Stomach (tissue), 8 donors: ENCODE measurements at regions not wholly inside any gene's neighbourhood (a gene's known extent, or its start where the extent isn't known, plus 50 kb on each side); places are given as distances from the start of the nearest gene placed in this dataset.

Experiments
- DNase-seq, 2 donors: peaks; one replicate each; pipeline versions ENCODE4 v3.0.0 to v3.0.0-alpha.2; 2013 to 2019
- H3K27ac ChIP-seq, 5 donors: fragments of 200-600 bp in 4 of 5; sonication (generic) in 4 of 5; one replicate each; pipeline ENCODE4 v1.5.1; 2013 to 2019; ENCODE audit warnings: mild to moderate bottlenecking in 1 of 5, moderate library complexity in 1 of 5
- H3K27me3 ChIP-seq, 3 donors: fragments of 200-600 bp; sonication (generic); one replicate each; pipeline ENCODE4 v1.5.1; 2017 to 2019; ENCODE audit warnings: mixed run types in 1 of 3
- H3K36me3 ChIP-seq, 4 donors: fragments of 200-600 bp; sonication (generic); 1 replicate in 3 of 4; 2 replicates in 1 of 4; pipeline ENCODE4 v1.5.1; 2016 to 2019
- H3K4me1 ChIP-seq, 4 donors: fragments of 200-600 bp; sonication (generic); one replicate each; pipeline ENCODE4 v1.5.1; 2016 to 2019
- H3K4me3 ChIP-seq, 4 donors: fragments of 200-600 bp; sonication (generic) in 3 of 4; one replicate each; pipeline ENCODE4 v1.5.1; 2016 to 2019; ENCODE audit warnings: mild to moderate bottlenecking in 1 of 4
- H3K9me3 ChIP-seq, 4 donors: fragments of 200-600 bp; sonication (generic); one replicate each; pipeline ENCODE4 v1.5.1; 2016 to 2019
- CTCF ChIP-seq, 7 experiments: fragments of 450-650 bp in 4 of 7; fragments of 200-600 bp in 3 of 7; sonication (generic) in 3 of 7; IDR thresholded peaks; one replicate each; pipeline ENCODE4 v1.5.1; 2016 to 2019; ENCODE audit warnings: antibody characterized with exemption in 7 of 7, control low read depth in 2 of 7, mild to moderate bottlenecking in 1 of 7
- EP300 ChIP-seq: sonication (generic); formaldehyde crosslinking; IDR thresholded peaks from one replicate; pipeline ENCODE4 v1.6.1; 2017; ENCODE audit warnings: antibody characterized with exemption
- POLR2A ChIP-seq, 4 donors: fragments of 450-650 bp; IDR thresholded peaks; one replicate each; pipeline ENCODE4 v1.6.1; 2016; ENCODE audit warnings: antibody characterized with exemption in 4 of 4, control low read depth in 2 of 4, mild to moderate bottlenecking in 1 of 4, moderate library complexity in 1 of 4
- POLR2AphosphoS5 ChIP-seq, 3 donors: sonication (generic); formaldehyde crosslinking; IDR thresholded peaks; one replicate each; pipeline ENCODE4 v1.6.1; 2016; ENCODE audit warnings: antibody characterized with exemption in 3 of 3
- WGBS, 5 donors: extraction: QIAGEN DNeasy Blood & Tissue Kit in 3 of 5; methylation state at CpG; one replicate each; pipeline versions ENCODE4 v1.1.5 to v1.1.7; 2013 to 2018; 5-methylcytosine and 5-hydroxymethylcytosine counted together
- intact Hi-C: fragments of 100-400 bp; cut with DNase I; formaldehyde crosslinking; loops from one replicate; pipeline ENCODE4 v1.15.1; 2023; ENCODE audit warnings: low total_unique reads
- donor health status: healthy with polysubstance abuse.
- donor health status: Bipolar disorder and iron deficiency.
- donor health status: healthy.

GRCh38 chr2:151085181-151085611, 176.5 kb downstream of the RBM43 start:
- H3K27me3 ChIP-seq = no peaks in the 10 kb centered on the region
- peak in 1 of 2 donors; percentile 61 for DNase-seq
- no peaks in the 10 kb centered on the region for H3K4me1 ChIP-seq
- intact Hi-C loops = no loop called here
- H3K4me3 ChIP-seq = no peak overlapping the region
- H3K9me3 ChIP-seq = no peaks in the 10 kb centered on the region
- no peak for TF ChIP-seq POLR2A (IDR thresholded peaks at IDR 0.05)
- TF ChIP-seq POLR2AphosphoS5 (IDR thresholded peaks at IDR 0.05) = no peak
- no peak for TF ChIP-seq CTCF (IDR thresholded peaks at IDR 0.05)
- TF ChIP-seq EP300 = no peak
- H3K27ac ChIP-seq = no peak overlapping the region
- WGBS, 5 donors = 52 to 85% (median 70%) methylated on average over 1 of the region's 1 CpG
- H3K36me3 ChIP-seq = no peaks in the 10 kb centered on the region

- Histone ChIP-seq H3K4me1 (no peaks in the 10 kb centered on the region), H3K27me3 (no peaks in the 10 kb centered on the region), H3K9me3 (no peaks in the 10 kb centered on the region), H3K4me3 (no peak overlapping the region), H3K27ac (no peak overlapping the region), H3K36me3 (no peaks in the 10 kb centered on the region)
- TF ChIP-seq POLR2AphosphoS5 (IDR thresholded peaks at IDR 0.05) (no peak), POLR2A (IDR thresholded peaks at IDR 0.05) (no peak), EP300 (no peak), CTCF (IDR thresholded peaks at IDR 0.05) (no peak)
- intact Hi-C loops = no loop called here
- WGBS, 5 donors = 47 to 67% (median 56%) methylated on average over 7 of the region's 7 CpGs
- no peak for DNase-seq
Measured at GRCh38 chr2:151083856-151084795, 177.5 kb downstream of the RBM43 start.

GRCh38 chr2:151078889-151079288, 182.8 kb downstream of the RBM43 start:
- H3K27ac ChIP-seq = no peak overlapping the region
- H3K9me3 ChIP-seq = peaks cover 0 to 8% (median 0%) of the 10 kb centered on the region in 4 donors
- no peak overlapping the region for H3K4me3 ChIP-seq
- no peaks in the 10 kb centered on the region for H3K27me3 ChIP-seq
- no peaks in the 10 kb centered on the region for H3K4me1 ChIP-seq
- no peak for DNase-seq
- no peaks in the 10 kb centered on the region for H3K36me3 ChIP-seq
- intact Hi-C loops = no loop called here
- TF ChIP-seq POLR2A (IDR thresholded peaks at IDR 0.05) (no peak), EP300 (no peak), POLR2AphosphoS5 (IDR thresholded peaks at IDR 0.05) (no peak), CTCF (IDR thresholded peaks at IDR 0.05) (no peak)

- H3K4me3 ChIP-seq = no peak overlapping the region
- no peaks in the 10 kb centered on the region for H3K36me3 ChIP-seq
- no peak for TF ChIP-seq POLR2A (IDR thresholded peaks at IDR 0.05)
- TF ChIP-seq CTCF (IDR thresholded peaks at IDR 0.05) = no peak
- no peak for TF ChIP-seq EP300
- no peak for TF ChIP-seq POLR2AphosphoS5 (IDR thresholded peaks at IDR 0.05)
- intact Hi-C loops = no loop called here
- WGBS, 5 donors = 48 to 72% (median 56%) methylated on average over 1 of the region's 1 CpG
- H3K9me3 ChIP-seq = peaks cover 0 to 8% (median 0%) of the 10 kb centered on the region in 4 donors
- DNase-seq = no peak
- no peak overlapping the region for H3K27ac ChIP-seq
- no peaks in the 10 kb centered on the region for H3K27me3 ChIP-seq
- H3K4me1 ChIP-seq = no peaks in the 10 kb centered on the region
Measured at GRCh38 chr2:151071906-151072305, 189.8 kb downstream of the RBM43 start.
